ENCODE measurements at regions not wholly inside any gene's neighbourhood (a gene's known extent, or its start where the extent isn't known, plus 50 kb on each side); places are given as distances from the start of the nearest gene placed in this dataset.

- TF ChIP-seq CTCF (IDR thresholded peaks at IDR 0.05), result no peak
- TF ChIP-seq POLR2A (IDR thresholded peaks at IDR 0.05), result no peak
- no peak for TF ChIP-seq POLR2AphosphoS5 (IDR thresholded peaks at IDR 0.05)
Observed at GRCh38 chr7:94741179-94741578, 85.2 kb upstream of the SGCE start.

All from breast epithelium (tissue), 3 donors.